ENCODE measurements at regions not wholly inside any gene's neighbourhood (a gene's known extent, or its start where the extent isn't known, plus 50 kb on each side); places are given as distances from the start of the nearest gene placed in this dataset.

- DNase-seq = no peak
Observed at GRCh38 chr5:165157219-165157618, 1651.8 kb downstream of the MAT2B start.

GRCh38 chr5:165161204-165161603 is 1655.8 kb downstream of the MAT2B start:
- DNase-seq = no peak

- no peak for DNase-seq
Observed at GRCh38 chr5:165163861-165164260, 1658.4 kb downstream of the MAT2B start.

- DNase-seq = no peak
Observed at GRCh38 chr5:165173651-165174050, 1668.2 kb downstream of the MAT2B start.

GRCh38 chr5:165175041-165175440 is 1669.6 kb downstream of the MAT2B start:
- DNase-seq = no peak

- DNase-seq = no peak
Observed at GRCh38 chr5:165184183-165184582, 1678.8 kb downstream of the MAT2B start.

GRCh38 chr5:165185716-165186115 is 1680.3 kb downstream of the MAT2B start:
- DNase-seq = no peak

GRCh38 chr5:165187815-165188214 is 1682.4 kb downstream of the MAT2B start:
- DNase-seq = no peak

- DNase-seq = no peak
Observed at GRCh38 chr5:165188556-165189175, 1683.2 kb downstream of the MAT2B start.

- no peak for DNase-seq
Observed at GRCh38 chr5:165196961-165197360, 1691.5 kb downstream of the MAT2B start.

GRCh38 chr5:165201369-165201768 is 1696.0 kb downstream of the MAT2B start:
- DNase-seq = peak; percentile 40

GRCh38 chr5:165201771-165202518 is 1696.5 kb downstream of the MAT2B start:
- peak; percentile 66 for DNase-seq

- no peak for DNase-seq
Observed at GRCh38 chr5:165202519-165202910, 1697.1 kb downstream of the MAT2B start.

GRCh38 chr5:165209101-165209727 is 1703.8 kb downstream of the MAT2B start:
- peak; percentile 29 for DNase-seq

- no peak for DNase-seq
Observed at GRCh38 chr5:165224366-165225045, 1719.1 kb downstream of the MAT2B start.

- no peak for DNase-seq
Observed at GRCh38 chr5:165227515-165227914, 1722.1 kb downstream of the MAT2B start.

- no peak for DNase-seq
Observed at GRCh38 chr5:165228184-165228583, 1722.8 kb downstream of the MAT2B start.

- DNase-seq = no peak
Observed at GRCh38 chr5:165231821-165232508, 1726.5 kb downstream of the MAT2B start.

- no peak for DNase-seq
Observed at GRCh38 chr5:165232509-165233028, 1727.2 kb downstream of the MAT2B start.

- no peak for DNase-seq
Observed at GRCh38 chr5:165241811-165242210, 1736.4 kb downstream of the MAT2B start.

- DNase-seq = no peak
Observed at GRCh38 chr5:165242646-165243045, 1737.2 kb downstream of the MAT2B start.

GRCh38 chr5:165244407-165244806 is 1739.0 kb downstream of the MAT2B start:
- no peak for DNase-seq

Measured in fibroblast of skin of right biceps (primary cell).